Activated CD8-positive, alpha-beta memory T cell treated with anti-CD3 and anti-CD28 coated beads for 4 hours (primary cell): ENCODE measurements at regions not wholly inside any gene's neighbourhood (a gene's known extent, or its start where the extent isn't known, plus 50 kb on each side); places are given as distances from the start of the nearest gene placed in this dataset.
"Not testable (repeated sequence)": the region's sequence is repeated elsewhere in the genome, so short reads cannot be mapped to it uniquely, and the experiment has no call there.

Experiments
- DNase-seq, 2 donors: peaks; one replicate each; pipeline ENCODE4 v3.0.0-alpha.2; 2020; ENCODE audit warnings: low read depth in 2 of 2

DNA sequence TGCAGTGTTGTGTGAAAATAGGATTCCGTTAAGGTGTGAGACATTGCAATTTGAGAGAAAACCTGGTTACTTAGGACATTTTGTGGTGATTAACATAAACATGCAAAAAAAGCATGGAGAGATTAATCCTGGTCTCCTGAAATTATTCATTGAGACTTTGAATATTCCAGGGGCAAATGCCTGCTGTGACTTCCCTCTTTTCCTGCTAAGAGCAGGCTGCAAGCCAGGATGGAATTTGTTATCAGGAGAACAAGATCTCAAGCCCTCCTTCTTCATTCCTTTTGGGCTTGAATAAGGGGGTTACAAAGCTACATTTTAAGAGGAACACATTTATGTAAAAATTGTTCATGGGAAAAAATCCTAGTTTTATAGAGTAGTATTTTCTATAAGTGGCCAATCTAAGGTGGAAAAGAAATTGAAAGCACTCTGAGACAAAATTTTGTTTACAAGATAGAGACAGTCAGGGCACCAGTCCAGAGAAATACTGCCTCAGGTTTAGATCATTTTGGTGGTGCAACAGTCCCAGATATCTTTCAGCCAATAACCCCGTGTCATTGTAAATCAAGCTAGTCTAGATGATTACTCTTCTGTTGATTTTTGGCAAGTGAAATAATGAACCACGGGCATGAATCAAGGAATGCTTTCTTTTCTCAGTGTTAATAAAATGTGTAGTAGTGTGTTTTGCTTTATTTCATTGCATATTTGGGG is 1528.3 kb upstream of the AGA start:
- DNase-seq, result no peak

DNA sequence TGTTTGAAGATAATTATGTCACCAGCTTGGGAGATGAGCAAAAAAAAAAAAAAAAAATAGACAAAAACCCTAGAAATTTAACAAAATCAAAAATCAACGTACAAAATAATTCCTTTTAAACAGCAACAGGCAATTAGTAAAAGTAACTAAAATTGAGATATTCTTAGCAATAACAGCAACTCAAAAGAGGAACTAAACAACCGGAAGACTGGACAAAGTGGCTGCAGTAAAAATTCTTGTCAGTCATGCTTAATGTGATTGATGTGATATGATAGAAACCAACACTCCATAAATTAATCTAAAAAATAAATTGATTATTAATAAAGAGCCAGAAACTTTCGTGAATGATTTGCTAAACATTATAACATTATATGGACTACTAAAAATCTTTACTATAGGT is 1534.6 kb upstream of the AGA start:
- no peak for DNase-seq

DNA sequence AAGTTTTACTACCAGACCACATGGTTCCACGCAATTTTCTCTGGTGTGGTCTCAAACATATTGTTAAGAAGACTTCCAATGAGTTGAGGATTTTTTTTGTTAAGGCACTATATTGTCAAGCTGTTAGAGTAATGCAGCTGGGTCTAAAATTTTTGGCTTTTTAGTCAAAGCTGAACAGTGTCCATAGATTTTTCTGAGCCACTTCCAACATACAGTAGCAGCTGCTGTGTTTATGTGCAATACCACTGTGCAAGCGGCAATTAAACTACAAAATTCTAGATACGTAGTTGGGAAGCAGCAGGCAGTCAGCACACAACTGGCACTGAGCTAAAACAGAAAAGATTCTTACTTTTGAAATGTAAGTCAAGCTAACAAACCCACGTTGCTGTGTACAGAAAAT is 1551.1 kb upstream of the AGA start:
- DNase-seq, result no peak

DNA sequence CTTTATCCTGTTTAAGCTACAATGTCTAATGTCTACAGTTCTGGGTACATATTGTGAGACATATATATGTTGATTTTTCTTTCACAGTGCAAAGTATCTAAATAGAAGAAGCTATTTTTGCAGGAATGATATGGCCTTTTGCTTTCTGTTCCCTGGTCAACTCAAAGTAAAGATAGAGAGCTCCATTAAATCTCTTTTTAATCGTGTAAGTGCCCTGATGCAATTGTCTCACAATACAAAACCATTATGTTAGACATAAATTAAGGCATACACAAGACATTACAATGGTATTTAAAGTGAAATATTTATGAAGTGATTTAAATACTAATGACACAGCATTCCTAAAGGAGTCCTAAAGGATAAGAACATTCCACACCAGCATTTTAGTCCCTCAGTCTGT is 1559.7 kb upstream of the AGA start:
- DNase-seq, result no peak

DNA sequence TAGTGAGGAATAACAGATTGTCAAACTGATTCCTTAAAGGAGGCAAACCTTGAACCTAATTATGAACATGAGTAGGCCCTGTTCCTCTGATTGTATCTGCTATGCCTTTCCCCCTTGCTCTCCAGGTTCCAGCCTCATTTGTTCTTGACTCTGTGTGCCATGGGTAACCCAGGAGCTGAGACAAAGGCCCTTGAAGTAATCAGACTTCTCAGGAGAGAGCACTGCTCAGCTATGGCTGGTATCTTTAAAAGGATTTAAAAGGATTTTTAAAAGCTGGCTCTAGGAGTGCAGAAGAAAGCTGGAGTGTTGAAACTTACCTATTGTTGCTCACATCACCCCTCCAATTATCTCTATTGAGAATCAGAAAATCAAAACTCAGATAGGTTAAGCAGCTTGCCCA is 1565.5 kb upstream of the AGA start:
- DNase-seq, result no peak

DNA sequence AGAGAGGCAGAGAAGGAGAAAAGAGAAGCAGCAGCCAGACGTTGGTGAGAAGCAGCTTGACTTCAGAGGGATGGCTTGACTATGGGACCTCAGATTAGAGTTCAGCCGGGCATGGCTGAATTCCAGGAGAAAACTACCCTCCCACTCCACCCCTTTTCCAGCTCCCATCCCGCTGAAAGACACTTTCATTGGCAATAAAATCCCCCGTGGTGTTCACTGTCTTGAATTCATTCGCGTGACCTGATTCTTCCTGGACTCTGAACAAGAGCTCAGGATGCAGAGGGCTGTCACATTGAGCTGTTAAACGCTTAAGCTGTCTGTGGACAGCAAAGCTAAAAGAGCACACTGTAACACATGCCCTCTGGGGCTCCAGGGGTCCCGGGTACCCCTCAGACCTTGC is 1575.3 kb upstream of the AGA start:
- no peak for DNase-seq

DNA sequence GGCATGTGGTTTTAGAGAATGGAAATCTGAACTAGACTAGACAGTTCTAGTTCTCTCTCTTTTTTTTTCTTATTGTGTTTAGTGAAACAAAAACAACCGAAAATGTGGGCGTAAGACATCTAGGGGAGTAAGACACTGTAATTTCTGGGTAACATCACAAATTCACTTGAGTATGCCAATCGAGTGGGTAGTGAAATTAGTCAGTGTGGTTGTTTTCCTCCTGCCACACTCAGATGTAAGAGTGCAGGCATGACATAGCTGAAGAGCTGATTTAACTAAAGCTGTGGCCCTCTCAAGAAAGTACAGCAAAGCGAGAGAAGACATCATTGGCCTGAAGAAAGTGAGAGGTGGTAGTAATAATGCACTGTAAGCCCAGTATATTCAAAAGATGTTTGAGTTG is 1585.3 kb upstream of the AGA start:
- DNase-seq, result no peak

DNA sequence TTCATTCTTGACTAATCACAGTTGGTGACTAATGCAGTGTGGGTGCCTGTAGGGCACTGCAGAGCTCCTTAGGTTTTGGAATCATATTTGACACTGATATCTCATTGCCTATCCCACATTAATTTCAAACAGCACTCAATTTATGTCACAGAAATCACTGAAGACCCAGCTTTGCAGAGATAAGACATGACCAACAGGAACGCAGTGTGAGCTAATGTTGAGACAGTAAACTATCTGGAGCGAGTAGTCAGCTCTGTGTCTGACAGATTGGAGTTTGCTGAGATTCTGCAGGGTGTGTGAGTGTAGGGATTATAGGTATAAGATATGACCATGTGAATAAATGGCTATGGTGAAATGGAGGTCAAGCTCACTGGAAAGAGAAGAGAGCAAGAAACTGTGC is 1586.1 kb upstream of the AGA start:
- no peak for DNase-seq

DNA sequence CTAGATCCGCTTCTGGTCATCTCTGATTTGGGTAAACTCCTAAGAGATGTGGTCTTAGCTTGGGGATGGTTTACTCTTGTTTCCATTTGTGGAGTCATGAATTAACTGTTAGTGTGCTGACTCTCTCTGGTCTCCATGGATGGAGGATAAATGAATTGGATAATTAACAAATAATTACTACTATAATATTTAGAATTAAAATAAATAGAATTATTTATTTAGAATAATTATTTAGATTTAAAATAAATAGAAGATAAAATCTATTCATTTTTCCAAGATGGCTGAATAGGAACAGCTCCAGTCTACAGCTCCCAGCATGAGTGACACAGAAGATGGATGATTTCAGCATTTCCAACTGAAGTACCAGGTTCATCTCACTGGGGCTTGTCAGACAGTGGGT is 1587.4 kb upstream of the AGA start:
- no peak for DNase-seq

DNA sequence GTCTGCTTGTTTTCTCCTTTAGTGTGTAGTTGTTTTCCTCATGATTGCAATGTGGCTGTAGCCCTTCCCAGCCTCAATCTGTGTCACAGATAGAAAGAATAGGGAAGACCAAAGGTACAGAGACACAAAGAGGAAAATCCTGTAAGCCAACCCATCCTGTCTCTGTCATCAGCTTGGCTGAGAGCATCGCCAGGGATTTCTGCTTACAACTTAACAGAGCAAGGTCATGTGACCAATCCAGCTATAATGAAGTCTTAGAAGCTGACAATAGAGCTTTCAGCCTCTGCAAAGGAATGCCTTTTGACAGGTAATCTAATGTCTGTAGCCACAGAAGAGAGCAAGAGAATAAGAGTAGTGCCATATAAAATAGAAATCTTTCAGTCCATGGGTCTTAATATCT is 1598.0 kb upstream of the AGA start:
- DNase-seq, result no peak

DNA sequence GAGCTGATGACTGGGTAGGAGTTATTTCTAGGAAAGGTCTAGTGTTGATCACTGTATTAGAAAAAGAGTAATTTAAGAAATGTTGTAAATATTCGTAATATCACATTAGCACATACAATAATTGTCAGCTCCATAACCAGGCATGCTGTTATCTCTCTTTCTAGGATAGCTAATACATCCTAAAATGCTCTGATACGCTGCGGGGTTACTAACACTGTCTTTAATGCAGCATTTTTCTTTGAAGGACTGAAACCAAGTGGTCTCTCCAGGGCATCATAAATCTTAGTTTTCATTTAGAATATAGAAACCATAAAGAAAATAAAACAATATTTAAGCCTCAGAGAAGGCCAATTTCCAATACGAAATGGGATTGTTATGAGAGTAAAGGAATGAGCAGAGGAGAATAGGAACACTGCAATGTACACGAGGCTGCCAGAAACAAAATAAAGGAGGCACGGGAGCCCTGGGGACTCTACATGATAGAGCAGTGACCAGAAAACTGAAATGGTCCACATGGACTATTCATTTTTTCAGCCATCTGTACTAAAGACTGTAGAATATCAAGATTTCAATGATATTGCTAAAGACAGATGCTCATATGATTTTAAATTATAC is 1606.7 kb upstream of the AGA start:
- DNase-seq, result no peak

DNA sequence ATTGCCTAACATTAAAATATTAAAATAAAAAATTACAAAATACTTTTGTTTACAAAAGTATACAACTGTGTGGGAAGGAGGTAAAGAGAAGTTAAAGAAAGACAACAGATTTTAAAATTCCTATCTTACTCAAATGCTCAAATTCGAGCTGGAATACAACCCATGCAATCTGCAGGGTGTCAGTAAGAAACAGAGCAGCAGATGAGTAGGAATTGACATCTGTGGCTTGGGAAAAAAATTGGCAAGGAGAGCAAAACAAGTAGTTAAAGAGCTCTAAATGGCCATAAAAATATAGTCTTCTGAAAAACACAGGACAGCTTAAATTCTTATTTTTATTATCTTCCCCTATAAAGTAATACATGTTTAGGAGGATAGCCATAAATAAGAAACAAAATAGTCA is 1609.0 kb upstream of the AGA start:
- DNase-seq, result no peak

DNA sequence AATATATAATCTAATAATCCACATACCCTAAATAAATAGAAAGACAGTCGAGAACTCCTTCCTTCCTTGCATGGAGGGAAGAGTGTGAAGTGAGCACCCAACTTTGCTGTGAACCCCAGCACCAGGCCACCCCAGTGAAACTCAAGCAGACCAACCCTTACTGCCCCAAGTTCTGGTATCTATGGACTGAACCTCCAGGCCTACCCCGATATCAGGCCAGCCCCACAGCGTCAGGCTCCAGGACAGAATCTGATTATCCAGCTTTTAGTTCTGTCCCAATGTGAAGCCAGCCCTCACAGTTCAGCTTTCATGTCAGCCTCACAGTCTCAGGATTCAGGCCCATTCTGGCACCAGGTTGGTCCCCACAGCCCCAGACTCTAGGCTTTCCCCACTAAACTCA is 1617.2 kb upstream of the AGA start:
- DNase-seq, result no peak

DNA sequence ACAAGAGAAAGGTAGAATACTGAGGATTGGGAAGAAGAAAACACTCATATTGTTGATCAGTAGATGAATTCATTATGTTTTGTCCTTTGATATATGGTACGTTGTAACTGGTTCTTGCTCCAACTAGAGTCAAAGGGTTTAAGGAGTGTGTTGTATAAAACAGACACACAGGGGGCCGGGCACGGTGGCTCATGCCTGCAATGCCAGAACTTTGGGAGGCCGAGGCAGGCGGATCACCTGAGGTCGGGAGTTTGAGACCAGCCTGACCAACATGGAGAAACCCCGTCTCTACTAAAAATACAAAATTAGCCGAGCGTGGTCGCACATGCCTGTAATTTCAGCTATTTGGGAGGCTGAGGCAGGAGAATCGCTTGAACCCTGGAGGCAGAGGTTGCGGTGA is 1624.0 kb upstream of the AGA start:
- not testable (repeated sequence) for DNase-seq

DNA sequence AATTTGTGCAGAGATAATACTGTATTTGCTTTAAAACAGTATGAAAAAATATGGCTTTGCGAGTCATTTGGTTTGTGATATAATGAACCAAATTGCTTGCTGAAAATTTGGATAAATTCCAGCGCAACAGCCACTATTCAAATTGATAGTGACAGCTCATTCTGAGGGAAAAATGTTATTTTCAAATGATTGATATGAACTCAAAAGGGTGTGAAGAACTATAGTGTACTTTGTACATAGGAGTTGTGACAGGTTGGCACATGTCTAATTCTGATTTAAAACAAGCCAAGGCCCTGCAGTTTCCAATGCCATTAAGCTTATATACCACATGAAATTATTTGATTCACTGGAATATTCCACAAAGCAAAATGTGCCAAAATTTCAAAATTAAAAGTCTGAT is 1628.9 kb upstream of the AGA start:
- no peak for DNase-seq

DNA sequence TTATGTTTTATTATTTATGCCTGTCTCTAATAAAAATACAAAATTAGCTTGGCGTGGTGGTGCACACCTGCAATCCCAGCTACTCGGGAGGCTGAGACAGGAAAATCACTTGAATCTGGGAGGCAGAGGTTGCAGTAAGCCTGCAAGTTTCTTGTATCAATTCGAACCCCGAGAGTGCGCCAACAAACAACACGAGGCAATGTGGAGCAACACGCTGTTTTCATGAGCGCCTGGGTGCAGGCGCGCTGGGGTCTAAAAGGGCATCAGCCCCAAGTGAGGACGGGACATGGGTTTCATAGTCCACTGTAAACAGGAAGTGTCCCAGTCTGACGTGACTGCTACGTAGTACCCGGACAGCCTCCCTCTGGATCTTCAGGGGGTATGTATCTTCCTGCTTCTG is 1634.6 kb upstream of the AGA start:
- no peak for DNase-seq

DNA sequence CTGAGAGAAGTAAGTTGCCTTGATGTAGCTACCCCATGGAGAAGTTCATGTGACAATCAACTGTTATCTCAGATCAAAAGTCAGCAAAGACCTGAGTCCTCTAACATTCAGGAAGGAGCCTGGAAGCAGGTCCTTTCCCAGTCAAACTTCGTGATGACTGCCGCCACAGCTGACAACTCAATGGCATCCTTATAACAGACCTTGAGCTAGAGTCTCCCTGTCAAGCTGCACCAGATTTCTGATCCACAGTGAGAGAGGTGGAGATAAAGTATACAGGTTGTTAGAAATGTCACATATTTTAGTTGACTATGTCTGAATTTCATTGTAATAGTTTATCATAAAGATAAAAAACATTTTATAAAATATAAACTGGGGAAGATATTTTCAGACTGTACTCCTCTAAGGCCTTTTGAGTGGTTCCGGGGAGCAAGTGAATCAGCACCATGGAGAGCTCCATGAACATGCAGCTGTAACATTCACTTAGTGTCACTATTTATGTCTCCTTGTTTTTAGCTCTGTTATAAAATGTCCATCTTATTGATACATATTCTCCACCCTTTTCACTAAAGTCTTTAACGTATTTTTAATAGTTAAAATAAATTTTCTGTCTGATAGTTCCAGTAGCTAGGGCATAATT is 1653.5 kb upstream of the AGA start:
- DNase-seq, result no peak

DNA sequence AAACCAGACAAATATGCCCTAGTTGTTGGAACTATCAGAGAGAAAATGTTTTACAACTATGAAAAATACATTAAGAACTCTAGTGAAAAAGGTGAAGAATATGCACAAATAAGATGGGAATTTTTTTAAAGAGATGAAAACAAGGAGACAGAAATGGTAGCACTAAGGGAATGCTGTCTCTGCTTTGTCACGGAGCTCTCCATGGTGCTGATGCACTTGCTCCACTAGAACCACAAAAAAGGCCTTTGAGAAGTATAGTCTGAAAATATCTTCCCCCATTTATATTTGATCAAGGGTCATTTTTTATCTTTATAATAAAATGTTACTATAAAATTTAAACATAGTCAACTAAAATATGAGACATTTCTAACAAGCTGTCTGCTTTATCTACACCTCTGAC is 1655.5 kb upstream of the AGA start:
- no peak for DNase-seq

DNA sequence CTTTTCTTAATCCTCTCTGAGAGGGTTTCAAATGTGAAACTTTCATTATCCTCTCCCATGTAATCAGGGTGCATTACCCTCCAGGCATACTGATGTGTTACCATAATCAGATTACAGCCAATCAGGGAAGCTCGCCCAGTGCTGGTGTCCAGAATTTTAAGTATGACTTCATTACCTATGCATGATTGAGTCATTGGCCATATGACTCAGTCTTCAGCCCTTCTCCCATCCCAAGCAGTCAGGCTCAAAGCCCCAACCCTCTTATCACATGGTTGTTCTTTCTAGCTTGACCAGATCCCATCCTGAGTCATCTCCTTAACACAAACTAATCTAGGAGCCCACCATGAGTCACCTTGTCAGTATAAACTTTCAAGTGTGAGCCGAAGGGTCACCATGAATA is 1668.1 kb upstream of the AGA start:
- no peak for DNase-seq

DNA sequence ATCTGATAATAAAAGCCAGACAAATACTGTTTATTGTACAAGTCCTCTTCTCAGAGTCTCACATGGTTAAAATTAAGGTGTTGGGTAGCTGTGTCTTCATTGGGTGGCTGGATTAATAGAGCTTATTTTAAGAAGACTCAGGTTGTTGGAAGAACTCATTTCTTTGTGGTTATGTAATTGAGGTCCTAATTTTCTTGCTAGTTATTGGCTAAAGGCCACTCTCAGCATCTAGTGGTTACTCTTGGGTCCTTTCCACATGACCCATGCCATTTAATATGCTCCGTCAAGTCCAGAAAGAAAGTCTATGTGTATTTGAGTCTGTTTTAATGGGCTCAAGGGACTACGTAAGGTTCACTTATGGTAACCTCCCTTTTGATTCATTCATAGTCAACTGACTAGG is 1668.6 kb upstream of the AGA start:
- DNase-seq, result no peak

DNA sequence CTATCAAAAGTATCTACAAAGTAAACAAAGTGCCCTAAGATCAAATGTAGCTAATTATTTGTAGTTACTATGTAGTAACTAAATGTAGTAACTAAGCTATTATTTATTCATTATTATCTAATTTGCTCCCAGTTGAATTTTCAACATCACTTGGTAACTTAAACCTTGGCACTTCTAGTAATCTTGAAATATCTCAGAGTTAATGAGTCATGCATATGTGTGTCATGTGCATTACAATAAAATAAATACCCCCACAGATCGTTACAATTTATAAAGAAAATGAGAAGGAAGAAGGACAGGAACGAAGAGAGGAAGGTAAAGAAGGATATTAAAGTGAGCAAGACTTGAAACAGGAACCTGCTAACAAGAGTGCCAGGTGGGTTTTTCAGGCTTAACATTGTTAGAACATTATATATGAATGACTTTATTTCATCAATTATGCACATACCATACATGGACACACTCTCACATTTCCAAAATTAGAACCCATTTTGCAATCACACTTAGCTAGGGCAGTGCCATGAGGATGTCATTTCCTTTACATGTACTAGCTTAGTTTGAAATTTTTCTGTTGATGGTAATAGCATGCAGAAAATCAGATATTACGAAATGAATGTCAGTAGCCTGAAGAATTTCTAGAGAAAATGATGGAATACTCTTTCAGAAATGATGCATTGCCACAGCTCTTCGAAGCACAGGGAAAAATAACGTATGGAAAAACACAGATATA is 1670.4 kb upstream of the AGA start:
- DNase-seq, result no peak

DNA sequence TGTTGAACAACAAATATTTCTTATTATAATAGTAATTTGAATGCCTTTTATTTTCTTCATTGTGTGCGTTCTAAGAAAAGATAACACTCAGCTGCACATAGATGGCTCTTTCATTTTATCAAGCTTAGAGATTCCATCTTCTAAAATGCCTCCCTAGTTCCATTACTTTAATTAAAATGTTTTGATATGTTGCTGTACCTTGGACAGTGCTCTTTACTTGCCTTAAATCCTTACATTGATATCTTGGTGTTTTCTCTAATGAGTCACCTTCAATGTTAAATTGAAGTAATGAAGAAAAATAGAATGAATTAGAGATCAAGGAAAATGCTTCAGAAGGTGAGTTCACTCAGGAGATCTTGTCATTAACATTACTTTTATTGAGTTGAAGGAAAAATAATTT is 1672.4 kb upstream of the AGA start:
- DNase-seq, result no peak

DNA sequence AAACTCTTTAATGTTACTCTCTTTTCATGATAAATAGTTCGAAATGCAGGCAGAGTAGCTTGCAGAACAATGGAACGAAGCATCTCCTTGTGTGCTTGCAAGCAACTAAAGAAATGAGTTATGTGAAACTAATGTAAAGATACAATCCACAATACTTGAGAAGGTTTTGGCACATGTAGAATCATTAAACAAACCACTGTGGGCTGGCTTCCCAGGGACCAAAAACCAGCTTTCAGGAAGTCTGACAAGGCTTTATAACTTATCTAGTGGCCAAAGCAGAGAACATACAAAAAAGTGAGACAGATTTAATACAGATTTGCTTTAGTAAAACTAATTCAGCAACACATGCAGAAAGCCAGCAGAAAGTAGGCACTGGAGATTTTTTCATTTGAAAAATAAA is 1673.8 kb upstream of the AGA start:
- DNase-seq, result no peak
